Skin epidermis (tissue), 12 donors: ENCODE measurements at regions not wholly inside any gene's neighbourhood (a gene's known extent, or its start where the extent isn't known, plus 50 kb on each side); places are given as distances from the start of the nearest gene placed in this dataset.

ENCODE experiments used
- H3K27ac ChIP-seq, 21 experiments: fragments of 200-600 bp; sonication (generic) in 11 of 21; one replicate each; pipeline ENCODE4 v1.5.0; 2020; ENCODE audit warnings: mild to moderate bottlenecking in 3 of 21, inconsistent platforms in 2 of 21, moderate library complexity in 2 of 21
- H3K4me3 ChIP-seq, 7 experiments: fragments of 200-600 bp; sonication (generic) in 2 of 7; one replicate each; pipeline ENCODE4 v1.5.0; 2020; ENCODE audit warnings: inconsistent platforms in 2 of 7, mild to moderate bottlenecking in 2 of 7, moderate library complexity in 1 of 7

- Histone ChIP-seq H3K27ac (no peak overlapping the region), H3K4me3 (no peak overlapping the region)
Measured at GRCh38 chr3:35946121-35946853, 307.0 kb downstream of the ARPP21 start.

GRCh38 chr3:35946854-35947515 lies 307.7 kb downstream of the ARPP21 start:
- no peak overlapping the region for H3K4me3 ChIP-seq
- H3K27ac ChIP-seq: no peak overlapping the region

- no peak overlapping the region for H3K27ac ChIP-seq
- no peak overlapping the region for H3K4me3 ChIP-seq
Measured at GRCh38 chr3:35950021-35950420, 310.7 kb downstream of the ARPP21 start.

GRCh38 chr3:35954413-35954812 lies 315.1 kb downstream of the ARPP21 start:
- Histone ChIP-seq H3K27ac (no peak overlapping the region), H3K4me3 (no peak overlapping the region)

- H3K4me3 ChIP-seq: no peak overlapping the region
- no peak overlapping the region for H3K27ac ChIP-seq
Measured at GRCh38 chr3:35965908-35966307, 326.6 kb downstream of the ARPP21 start.

- no peak overlapping the region for H3K4me3 ChIP-seq
- H3K27ac ChIP-seq: no peak overlapping the region
Measured at GRCh38 chr3:35966629-35967464, 327.5 kb downstream of the ARPP21 start.

- no peak overlapping the region for H3K4me3 ChIP-seq
- H3K27ac ChIP-seq: no peak overlapping the region
Measured at GRCh38 chr3:35968043-35968622, 328.8 kb downstream of the ARPP21 start.

GRCh38 chr3:35969406-35969805 lies 330.1 kb downstream of the ARPP21 start:
- Histone ChIP-seq H3K4me3 (no peak overlapping the region), H3K27ac (no peak overlapping the region)

GRCh38 chr3:35970793-35971192 lies 331.5 kb downstream of the ARPP21 start:
- no peak overlapping the region for H3K27ac ChIP-seq
- H3K4me3 ChIP-seq: no peak overlapping the region

GRCh38 chr3:35971686-35972085 lies 332.4 kb downstream of the ARPP21 start:
- Histone ChIP-seq H3K4me3 (no peak overlapping the region), H3K27ac (no peak overlapping the region)

- no peak overlapping the region for H3K4me3 ChIP-seq
- no peak overlapping the region for H3K27ac ChIP-seq
Measured at GRCh38 chr3:35974872-35975271, 335.5 kb downstream of the ARPP21 start.

- Histone ChIP-seq H3K27ac (no peak overlapping the region), H3K4me3 (no peak overlapping the region)
Measured at GRCh38 chr3:35986161-35986560, 346.8 kb downstream of the ARPP21 start.

GRCh38 chr3:35987386-35987785 lies 348.1 kb downstream of the ARPP21 start:
- Histone ChIP-seq H3K27ac (no peak overlapping the region), H3K4me3 (no peak overlapping the region)

GRCh38 chr3:35992041-35992440 lies 352.7 kb downstream of the ARPP21 start:
- no peak overlapping the region for H3K27ac ChIP-seq
- no peak overlapping the region for H3K4me3 ChIP-seq

GRCh38 chr3:36011791-36012190 lies 368.5 kb upstream of the STAC start:
- Histone ChIP-seq H3K27ac (no peak overlapping the region), H3K4me3 (no peak overlapping the region)

- no peak overlapping the region for H3K4me3 ChIP-seq
- H3K27ac ChIP-seq: no peak overlapping the region
Measured at GRCh38 chr3:36013425-36013824, 366.9 kb upstream of the STAC start.

- Histone ChIP-seq H3K27ac (no peak overlapping the region), H3K4me3 (no peak overlapping the region)
Measured at GRCh38 chr3:36025232-36025631, 355.1 kb upstream of the STAC start.

GRCh38 chr3:36032180-36033047 lies 347.9 kb upstream of the STAC start:
- no peak overlapping the region for H3K27ac ChIP-seq
- H3K4me3 ChIP-seq: no peak overlapping the region

- no peak overlapping the region for H3K27ac ChIP-seq
- H3K4me3 ChIP-seq: no peak overlapping the region
Measured at GRCh38 chr3:36058404-36059030, 321.8 kb upstream of the STAC start.
